ENCODE measurements at regions not wholly inside any gene's neighbourhood (a gene's known extent, or its start where the extent isn't known, plus 50 kb on each side); places are given as distances from the start of the nearest gene placed in this dataset.

GRCh38 chr3:137108699-137109440 lies 151.1 kb downstream of the IL20RB start:
- H3K27me3 ChIP-seq (replicated peaks in 1 of 2; ENCODE audit: control insufficient read depth in 2 of 2, extremely low read depth in 1 of 2, insufficient read depth in 2 of 2, low read length in 1 of 2) = peaks cover 2 to 3% of the 10 kb centered on the region in 2 experiments
- ATAC-seq (replicated peaks in 1 of 4) (no peak), DNase-seq (no peak)
- H3K27ac Mint-ChIP-seq = no peak overlapping the region
- H3K4me3 ChIP-seq (ENCODE audit: control insufficient read depth in 1 of 2, extremely low read depth in 1 of 2, low read length in 1 of 2) = no peak overlapping the region
- no peak overlapping the region for H3K27ac ChIP-seq (ENCODE audit: low read length)
- H3K27me3 Mint-ChIP-seq = peaks cover 9 to 17% of the 10 kb centered on the region in 2 donors
- ChIA-PET CTCF (interaction anchor here in 1 of 2 donors (0.5 to 1.2 kb wide), 4 partner anchors 10 to 644 kb away, joined by 3 read pairs; no protein-coding TSS in a partner anchor), POLR2A (interaction anchor here in 1 of 2 donors (0.9 kb wide), 1 partner anchor 18 kb away, joined by 3 read pairs; no protein-coding TSS in a partner anchor)
- H3K36me3 ChIP-seq (ENCODE audit: control insufficient read depth in 2 of 2, extremely low read depth in 1 of 2, insufficient read depth in 1 of 2, low read length in 1 of 2) = no peaks in the 10 kb centered on the region
- no peaks in the 10 kb centered on the region for H3K4me1 Mint-ChIP-seq
- H3K9me3 ChIP-seq = no peaks in the 10 kb centered on the region
- WGBS (ENCODE audit: insufficient coverage) = no CpG with 5 or more reads among the region's 8 CpGs
- H3K36me3 Mint-ChIP-seq = no peaks in the 10 kb centered on the region
- no peaks in the 10 kb centered on the region for H3K4me1 ChIP-seq (ENCODE audit: control insufficient read depth in 1 of 2, extremely low read depth in 1 of 2, insufficient read depth in 2 of 2, low read length in 2 of 2)
- no peak overlapping the region for H3K4me3 Mint-ChIP-seq
- H3K9me3 Mint-ChIP-seq = no peaks in the 10 kb centered on the region

GRCh38 chr3:137110392-137110996 lies 152.7 kb downstream of the IL20RB start:
- peak in 1 of 35 experiments; percentile 14 for DNase-seq
- Histone ChIP-seq H3K36me3 (ENCODE audit: control insufficient read depth in 2 of 2, extremely low read depth in 1 of 2, insufficient read depth in 1 of 2, low read length in 1 of 2) (no peaks in the 10 kb centered on the region), H3K27me3 (replicated peaks in 1 of 2; ENCODE audit: control insufficient read depth in 2 of 2, extremely low read depth in 1 of 2, insufficient read depth in 2 of 2, low read length in 1 of 2) (peaks cover 2 to 3% of the 10 kb centered on the region in 2 experiments), H3K27ac (ENCODE audit: low read length) (no peak overlapping the region), H3K4me1 (ENCODE audit: control insufficient read depth in 1 of 2, extremely low read depth in 1 of 2, insufficient read depth in 2 of 2, low read length in 2 of 2) (no peaks in the 10 kb centered on the region), H3K4me3 (ENCODE audit: control insufficient read depth in 1 of 2, extremely low read depth in 1 of 2, low read length in 1 of 2) (no peak overlapping the region), H3K9me3 (no peaks in the 10 kb centered on the region)
- ChIA-PET CTCF (interaction anchor here (0.7 to 1.8 kb wide), 5 partner anchors 9 to 15 kb away, joined by 3 to 6 read pairs (median 3); no protein-coding TSS in a partner anchor), POLR2A (no interaction called here)
- H3K4me1 Mint-ChIP-seq = no peaks in the 10 kb centered on the region
- peaks cover 9 to 17% of the 10 kb centered on the region in 2 donors for H3K27me3 Mint-ChIP-seq
- H3K9me3 Mint-ChIP-seq = no peaks in the 10 kb centered on the region
- no peak overlapping the region for H3K27ac Mint-ChIP-seq
- ATAC-seq (replicated peaks in 1 of 4) = no peak
- no CpG with 5 or more reads among the region's 3 CpGs for WGBS (ENCODE audit: insufficient coverage)
- H3K4me3 Mint-ChIP-seq = no peak overlapping the region
- H3K36me3 Mint-ChIP-seq = no peaks in the 10 kb centered on the region

GRCh38 chr3:137111497-137111896 lies 153.7 kb downstream of the IL20RB start:
- no peak overlapping the region for H3K4me3 Mint-ChIP-seq
- 88% methylated on average over 1 of the region's 8 CpGs for WGBS (ENCODE audit: insufficient coverage)

DNA sequence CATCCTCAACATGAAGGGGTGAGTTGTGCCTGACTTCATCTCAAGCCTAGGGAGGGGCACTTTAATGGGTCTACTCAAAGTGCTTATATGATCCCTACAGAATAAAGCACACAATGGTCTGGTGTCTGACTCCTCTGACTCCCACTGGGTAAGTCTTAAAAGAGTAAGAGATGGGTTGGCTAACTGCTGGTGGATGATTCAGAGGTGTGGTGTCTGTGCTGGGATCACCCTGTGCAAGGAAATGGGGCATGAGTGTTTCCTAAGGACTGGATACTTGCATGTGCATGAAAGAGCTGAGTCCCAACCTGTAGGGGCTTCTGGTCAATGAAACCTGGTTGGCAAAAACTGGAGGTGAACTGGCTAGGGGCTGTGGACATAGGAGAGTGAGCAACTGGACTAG lies 158.8 kb downstream of the IL20RB start:
- peaks cover 0 to 5% of the 10 kb centered on the region in 2 donors for H3K27me3 Mint-ChIP-seq
- ATAC-seq (replicated peaks in 1 of 4) = no peak
- no peak for DNase-seq
- no peak overlapping the region for H3K4me3 Mint-ChIP-seq
- Histone ChIP-seq H3K4me3 (ENCODE audit: control insufficient read depth in 1 of 2, extremely low read depth in 1 of 2, low read length in 1 of 2) (no peak overlapping the region), H3K9me3 (no peaks in the 10 kb centered on the region), H3K27ac (ENCODE audit: low read length) (no peak overlapping the region), H3K36me3 (ENCODE audit: control insufficient read depth in 2 of 2, extremely low read depth in 1 of 2, insufficient read depth in 1 of 2, low read length in 1 of 2) (no peaks in the 10 kb centered on the region), H3K27me3 (replicated peaks in 1 of 2; ENCODE audit: control insufficient read depth in 2 of 2, extremely low read depth in 1 of 2, insufficient read depth in 2 of 2, low read length in 1 of 2) (no peaks in the 10 kb centered on the region), H3K4me1 (ENCODE audit: control insufficient read depth in 1 of 2, extremely low read depth in 1 of 2, insufficient read depth in 2 of 2, low read length in 2 of 2) (no peaks in the 10 kb centered on the region)
- ChIA-PET POLR2A (no interaction called here), CTCF (interaction anchor here in 1 of 2 donors (0.9 kb wide), 1 partner anchor 11 kb away, joined by 3 read pairs; no protein-coding TSS in a partner anchor)
- no peak overlapping the region for H3K27ac Mint-ChIP-seq
- no peaks in the 10 kb centered on the region for H3K9me3 Mint-ChIP-seq
- H3K4me1 Mint-ChIP-seq = no peaks in the 10 kb centered on the region
- H3K36me3 Mint-ChIP-seq = no peaks in the 10 kb centered on the region

More at GRCh38 chr3:137111497-137111896, 153.7 kb downstream of the IL20RB start:
- ATAC-seq (replicated peaks in 1 of 4) (no peak), DNase-seq (no peak)
- H3K27me3 Mint-ChIP-seq = peaks cover 8 to 17% of the 10 kb centered on the region in 2 donors
- no peaks in the 10 kb centered on the region for H3K4me1 ChIP-seq (ENCODE audit: control insufficient read depth in 1 of 2, extremely low read depth in 1 of 2, insufficient read depth in 2 of 2, low read length in 2 of 2)
- H3K36me3 ChIP-seq (ENCODE audit: control insufficient read depth in 2 of 2, extremely low read depth in 1 of 2, insufficient read depth in 1 of 2, low read length in 1 of 2) = no peaks in the 10 kb centered on the region
- no peak overlapping the region for H3K27ac ChIP-seq (ENCODE audit: low read length)
- CTCF ChIA-PET = interaction anchor here (0.6 to 1.8 kb wide), 7 partner anchors 10 to 164 kb away, joined by 3 to 6 read pairs (median 3); no protein-coding TSS in a partner anchor
- no peaks in the 10 kb centered on the region for H3K4me1 Mint-ChIP-seq
- H3K4me3 ChIP-seq (ENCODE audit: control insufficient read depth in 1 of 2, extremely low read depth in 1 of 2, low read length in 1 of 2) = no peak overlapping the region
- POLR2A ChIA-PET = no interaction called here
- no peaks in the 10 kb centered on the region for H3K9me3 ChIP-seq
- no peaks in the 10 kb centered on the region for H3K9me3 Mint-ChIP-seq
- H3K36me3 Mint-ChIP-seq = no peaks in the 10 kb centered on the region
- H3K27me3 ChIP-seq (replicated peaks in 1 of 2; ENCODE audit: control insufficient read depth in 2 of 2, extremely low read depth in 1 of 2, insufficient read depth in 2 of 2, low read length in 1 of 2) = peaks cover 2 to 3% of the 10 kb centered on the region in 2 experiments
- H3K27ac Mint-ChIP-seq = no peak overlapping the region

GRCh38 chr3:137121704-137122314 lies 164.0 kb downstream of the IL20RB start:
- DNase-seq (peak in 6 of 35 experiments; percentile 1 to 31 (median 6)), ATAC-seq (replicated peaks in 1 of 4) (no peak)
- ChIA-PET POLR2A (no interaction called here), CTCF (interaction anchor here (0.5 to 1.7 kb wide), 8 partner anchors 10 to 1752 kb away, joined by 3 to 9 read pairs (median 3); no protein-coding TSS in a partner anchor)
- Histone ChIP-seq H3K4me1 (ENCODE audit: control insufficient read depth in 1 of 2, extremely low read depth in 1 of 2, insufficient read depth in 2 of 2, low read length in 2 of 2) (no peaks in the 10 kb centered on the region), H3K36me3 (ENCODE audit: control insufficient read depth in 2 of 2, extremely low read depth in 1 of 2, insufficient read depth in 1 of 2, low read length in 1 of 2) (no peaks in the 10 kb centered on the region), H3K9me3 (no peaks in the 10 kb centered on the region), H3K27ac (ENCODE audit: low read length) (no peak overlapping the region), H3K27me3 (replicated peaks in 1 of 2; ENCODE audit: control insufficient read depth in 2 of 2, extremely low read depth in 1 of 2, insufficient read depth in 2 of 2, low read length in 1 of 2) (no peaks in the 10 kb centered on the region), H3K4me3 (ENCODE audit: control insufficient read depth in 1 of 2, extremely low read depth in 1 of 2, low read length in 1 of 2) (no peak overlapping the region)
- Mint-ChIP-seq H3K27me3 (peaks cover 2 to 11% of the 10 kb centered on the region in 2 donors), H3K4me1 (no peaks in the 10 kb centered on the region), H3K27ac (no peak overlapping the region), H3K9me3 (no peaks in the 10 kb centered on the region), H3K36me3 (no peaks in the 10 kb centered on the region), H3K4me3 (no peak overlapping the region)
- 37% methylated on average over 3 of the region's 3 CpGs for WGBS (ENCODE audit: insufficient coverage)

DNA sequence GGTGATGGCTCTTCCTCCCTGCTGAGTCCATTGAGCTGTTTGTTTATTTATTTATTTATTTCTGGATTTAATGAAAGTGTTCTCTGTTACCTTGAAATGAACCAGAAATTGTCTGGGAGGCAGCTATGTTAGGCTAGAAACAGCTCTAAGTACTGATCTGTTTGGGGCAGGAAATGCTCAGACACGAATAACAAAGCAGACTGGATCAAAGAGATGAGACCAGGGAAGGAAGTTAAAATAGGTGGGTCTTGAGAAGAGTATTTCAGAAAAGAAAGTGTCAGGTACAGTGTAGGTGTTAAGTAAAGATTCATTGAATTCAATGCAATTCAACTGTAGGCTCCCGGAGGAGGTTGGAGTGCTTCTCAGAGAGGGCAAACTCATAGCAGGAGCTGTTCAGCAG lies 173.3 kb downstream of the IL20RB start:
- H3K4me1 Mint-ChIP-seq = peaks cover 15 to 22% (median 19%) of the 10 kb centered on the region in 3 donors
- POLR2A ChIA-PET = no interaction called here
- Histone ChIP-seq H3K27ac (ENCODE audit: low read length) (no peak overlapping the region), H3K4me3 (ENCODE audit: control insufficient read depth in 1 of 2, extremely low read depth in 1 of 2, low read length in 1 of 2) (peak overlapping the region in 1 of 2 donors; percentile 32), H3K36me3 (ENCODE audit: control insufficient read depth in 2 of 2, extremely low read depth in 1 of 2, insufficient read depth in 1 of 2, low read length in 1 of 2) (no peaks in the 10 kb centered on the region), H3K4me1 (ENCODE audit: control insufficient read depth in 1 of 2, extremely low read depth in 1 of 2, insufficient read depth in 2 of 2, low read length in 2 of 2) (peaks cover 8 to 13% of the 10 kb centered on the region in 2 experiments), H3K27me3 (replicated peaks in 1 of 2; ENCODE audit: control insufficient read depth in 2 of 2, extremely low read depth in 1 of 2, insufficient read depth in 2 of 2, low read length in 1 of 2) (peaks cover 2% of the 10 kb centered on the region in 2 experiments), H3K9me3 (no peaks in the 10 kb centered on the region)
- CTCF ChIA-PET = interaction anchor here in 1 of 2 donors (0.7 to 1.5 kb wide), 2 partner anchors 25 to 1562 kb away, joined by 3 read pairs; no protein-coding TSS in a partner anchor
- WGBS (ENCODE audit: insufficient coverage) = 21% methylated on average over 2 of the region's 2 CpGs
- H3K36me3 Mint-ChIP-seq = no peaks in the 10 kb centered on the region
- DNase-seq (peak in 1 of 35 experiments; percentile 14), ATAC-seq (replicated peaks in 1 of 4) (peak; percentile 52 to 77 (median 67))
- peak overlapping the region in 1 of 3 donors; percentile 59 for H3K4me3 Mint-ChIP-seq
- peak overlapping the region in 1 of 2 donors; percentile 34 for H3K27ac Mint-ChIP-seq
- H3K27me3 Mint-ChIP-seq = peaks cover under 1 to 3% of the 10 kb centered on the region in 2 donors
- H3K9me3 Mint-ChIP-seq = no peaks in the 10 kb centered on the region
